PC-9 (cell line): ENCODE measurements at regions not wholly inside any gene's neighbourhood (a gene's known extent, or its start where the extent isn't known, plus 50 kb on each side); places are given as distances from the start of the nearest gene placed in this dataset.

Experiments
- BruUV-seq: library from RNA; stranded (reverse); fragments of 400-500 nt; replicated peaks from 2 replicates; lab custom pipeline; 2021; lab: Mats Ljungman, UMichigan
- CTCF ChIA-PET: fragments of 300-600 bp; sonication (Branson Sonifier 250); formaldehyde crosslinking; loops from one replicate; lab custom pipeline; 2022; ENCODE audit warnings: antibody characterized with exemption; lab: Charles Lee
- POLR2A ChIA-PET: fragments of 300-600 bp; sonication (Branson Sonifier 250); formaldehyde crosslinking; loops from one replicate; lab custom pipeline; 2022; ENCODE audit warnings: antibody characterized with exemption; ENCODE audit not compliant: unreplicated experiment; lab: Charles Lee
- DNase-seq, 2 experiments: peaks; one replicate each; pipeline versions ENCODE4 v3.0.0 to v3.0.0-alpha.2; 2015 to 2022; ENCODE audit warnings: mixed read lengths in 1 of 2
- H2AFZ ChIP-seq: fragments of 200-600 bp; sonication (generic); 2 replicates; pipeline ENCODE4 v1.8.1; 2017; ENCODE audit warnings: antibody characterized with exemption
- H3F3A ChIP-seq: fragments of 200-600 bp; sonication (generic); 2 replicates; pipeline ENCODE4 v1.8.1; 2017; ENCODE audit warnings: antibody characterized with exemption, mild to moderate bottlenecking, low read depth; ENCODE audit not compliant: insufficient read depth
- H3K27ac ChIP-seq: fragments of 200-600 bp; sonication (generic); 2 replicates; pipeline ENCODE4 v1.6.1; 2016; ENCODE audit warnings: mixed run types
- H3K27me3 ChIP-seq: fragments of 200-600 bp; sonication (generic); 2 replicates; pipeline ENCODE4 v1.6.1; 2016; ENCODE audit warnings: low read depth, mixed run types; ENCODE audit not compliant: insufficient read depth
- H3K36me3 ChIP-seq: fragments of 200-600 bp; sonication (generic); 2 replicates; pipeline ENCODE4 v1.6.1; 2016; ENCODE audit warnings: low read depth, mixed run types
- H3K4me1 ChIP-seq: fragments of 200-600 bp; sonication (generic); replicated peaks from 2 replicates; pipeline ENCODE4 v1.6.1; 2016; ENCODE audit warnings: mixed run types; ENCODE audit not compliant: insufficient read depth
- H3K4me2 ChIP-seq: fragments of 200-600 bp; sonication (generic); 2 replicates; pipeline ENCODE4 v1.6.1; 2017; ENCODE audit warnings: mixed run types
- H3K4me3 ChIP-seq: fragments of 200-600 bp; sonication (generic); 2 replicates; pipeline ENCODE4 v1.6.1; 2016; ENCODE audit warnings: mixed run types
- H3K79me2 ChIP-seq: fragments of 200-600 bp; sonication (generic); 2 replicates; pipeline ENCODE4 v1.6.1; 2017; ENCODE audit warnings: low read depth, mixed run types
- H3K9me2 ChIP-seq: fragments of 200-600 bp; sonication (generic); 2 replicates; pipeline ENCODE4 v1.8.1; 2017; ENCODE audit warnings: mild to moderate bottlenecking; ENCODE audit not compliant: insufficient read depth
- H3K9me3 ChIP-seq: fragments of 200-600 bp; sonication (generic); 2 replicates; pipeline ENCODE4 v1.8.1; 2016; ENCODE audit warnings: low read depth; ENCODE audit not compliant: insufficient read depth
- H4K20me1 ChIP-seq: fragments of 200-600 bp; sonication (generic); 2 replicates; pipeline ENCODE4 v1.8.1; 2017; ENCODE audit not compliant: insufficient read depth
- EZH2 ChIP-seq: fragments of 200-600 bp; sonication (generic); IDR thresholded peaks from 2 replicates; pipeline ENCODE4 v1.8.0; 2017; ENCODE audit warnings: antibody characterized with exemption, low read depth
- intact Hi-C: fragments of 100-400 bp; cut with micrococcal nuclease; formaldehyde crosslinking; loops from one replicate; pipeline ENCODE4 v1.10.0; 2022; ENCODE audit not compliant: unreplicated experiment
- TF ChIP-seq, protein P1 (sequence below): fragments of 200-600 bp; sonication (generic); conservative IDR thresholded peaks from 2 replicates; pipeline ENCODE4 v1.6.1; 2017; ENCODE audit warnings: mixed run types, antibody characterized with exemption, mild to moderate bottlenecking, moderate library complexity

DNA sequence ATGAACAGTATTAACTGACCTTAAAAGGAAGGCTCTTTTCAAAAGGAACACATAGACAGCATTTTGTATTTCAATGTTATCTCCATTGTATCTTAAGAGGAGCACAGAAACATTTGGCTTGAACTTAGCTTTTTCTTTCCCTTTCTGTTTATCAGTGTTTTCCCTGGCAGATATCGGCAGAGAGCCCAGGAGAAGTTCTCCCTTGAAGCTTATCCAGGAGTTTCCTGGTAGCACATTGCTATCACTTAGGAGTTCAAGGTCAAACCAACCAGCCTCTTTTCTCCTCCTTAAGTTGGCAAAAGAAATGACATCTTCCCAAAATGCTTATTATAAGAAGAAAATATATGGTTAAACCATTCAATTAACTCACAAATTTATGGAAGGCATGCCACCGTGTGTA is 344.6 kb upstream of the UBE2E2 start:
- intact Hi-C loops = no loop called here
- no TSS peak for BruUV-seq

DNA sequence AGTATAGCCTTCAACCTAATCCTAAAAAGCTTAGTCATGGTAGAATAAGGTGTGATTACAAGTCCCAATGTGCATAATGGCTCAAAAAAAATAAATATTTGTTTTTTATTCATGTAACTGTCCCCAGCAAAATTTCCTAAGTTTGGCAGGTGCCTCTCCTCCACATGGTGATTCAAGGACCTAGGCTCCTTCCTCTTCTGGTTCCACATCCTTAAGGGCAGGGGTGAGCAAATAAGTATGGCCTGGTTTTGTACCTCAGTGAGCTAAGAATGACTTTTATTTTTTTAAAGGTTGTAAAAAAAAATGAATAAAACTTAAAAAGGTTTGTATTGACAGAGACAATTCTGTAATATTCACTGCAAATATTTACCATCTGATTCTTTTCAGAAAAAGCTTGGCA is 343.5 kb upstream of the UBE2E2 start:
- no peak overlapping the region for H3K4me3 ChIP-seq
- H3K9me2 ChIP-seq = no peaks in the 10 kb centered on the region
- CTCF ChIA-PET = no interaction called here
- H3K27ac ChIP-seq = no peak overlapping the region
- no TSS peak for BruUV-seq
- H3K4me1 ChIP-seq = peaks cover 12% of the 10 kb centered on the region
- intact Hi-C loops = no loop called here
- no peaks in the 10 kb centered on the region for H3F3A ChIP-seq
- H3K27me3 ChIP-seq = no peaks in the 10 kb centered on the region
- H3K9me3 ChIP-seq = no peaks in the 10 kb centered on the region
- H4K20me1 ChIP-seq = no peaks in the 10 kb centered on the region
- POLR2A ChIA-PET = no interaction called here
- no peak for DNase-seq
- no peak overlapping the region for H3K4me2 ChIP-seq
- H3K36me3 ChIP-seq = no peaks in the 10 kb centered on the region
- no peaks in the 10 kb centered on the region for H3K79me2 ChIP-seq
- TF ChIP-seq EZH2 = no peak
- TF ChIP-seq, protein P1, sequence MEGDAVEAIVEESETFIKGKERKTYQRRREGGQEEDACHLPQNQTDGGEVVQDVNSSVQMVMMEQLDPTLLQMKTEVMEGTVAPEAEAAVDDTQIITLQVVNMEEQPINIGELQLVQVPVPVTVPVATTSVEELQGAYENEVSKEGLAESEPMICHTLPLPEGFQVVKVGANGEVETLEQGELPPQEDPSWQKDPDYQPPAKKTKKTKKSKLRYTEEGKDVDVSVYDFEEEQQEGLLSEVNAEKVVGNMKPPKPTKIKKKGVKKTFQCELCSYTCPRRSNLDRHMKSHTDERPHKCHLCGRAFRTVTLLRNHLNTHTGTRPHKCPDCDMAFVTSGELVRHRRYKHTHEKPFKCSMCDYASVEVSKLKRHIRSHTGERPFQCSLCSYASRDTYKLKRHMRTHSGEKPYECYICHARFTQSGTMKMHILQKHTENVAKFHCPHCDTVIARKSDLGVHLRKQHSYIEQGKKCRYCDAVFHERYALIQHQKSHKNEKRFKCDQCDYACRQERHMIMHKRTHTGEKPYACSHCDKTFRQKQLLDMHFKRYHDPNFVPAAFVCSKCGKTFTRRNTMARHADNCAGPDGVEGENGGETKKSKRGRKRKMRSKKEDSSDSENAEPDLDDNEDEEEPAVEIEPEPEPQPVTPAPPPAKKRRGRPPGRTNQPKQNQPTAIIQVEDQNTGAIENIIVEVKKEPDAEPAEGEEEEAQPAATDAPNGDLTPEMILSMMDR = no peak
- H2AFZ ChIP-seq = no peak overlapping the region

More for the DNA sequence above, 344.6 kb upstream of the UBE2E2 start:
- TF ChIP-seq EZH2 = no peak
- TF ChIP-seq, protein P1 = no peak
- no peaks in the 10 kb centered on the region for H3K27me3 ChIP-seq
- ChIA-PET CTCF (no interaction called here), POLR2A (no interaction called here)
- no peaks in the 10 kb centered on the region for H3K36me3 ChIP-seq
- no peaks in the 10 kb centered on the region for H3F3A ChIP-seq
- H3K79me2 ChIP-seq = no peaks in the 10 kb centered on the region
- no peaks in the 10 kb centered on the region for H3K9me3 ChIP-seq
- H3K27ac ChIP-seq = no peak overlapping the region
- H2AFZ ChIP-seq = no peak overlapping the region
- peaks cover 12% of the 10 kb centered on the region for H3K4me1 ChIP-seq
- no peak for DNase-seq
- H3K4me2 ChIP-seq = no peak overlapping the region
- no peaks in the 10 kb centered on the region for H4K20me1 ChIP-seq
- no peaks in the 10 kb centered on the region for H3K9me2 ChIP-seq
- H3K4me3 ChIP-seq = no peak overlapping the region

DNA sequence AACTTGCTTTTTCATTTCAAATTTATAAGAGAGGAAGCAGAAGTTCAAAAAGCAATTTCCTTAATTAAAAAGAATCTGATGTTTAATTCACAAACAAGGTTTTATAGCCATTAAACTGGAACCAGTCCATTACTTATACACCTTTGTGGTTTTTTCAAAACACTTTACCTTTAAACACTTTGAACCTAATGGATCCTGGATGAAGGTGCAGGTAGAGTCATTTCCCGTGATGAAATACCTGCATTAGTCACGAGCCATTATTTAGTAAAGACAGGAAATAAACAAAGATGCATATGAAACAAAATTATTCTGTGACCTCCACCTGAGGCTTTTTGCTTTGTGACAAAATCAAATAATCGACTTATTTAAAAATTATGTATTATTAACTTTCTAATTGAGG is 341.7 kb upstream of the UBE2E2 start:
- ChIA-PET POLR2A (no interaction called here), CTCF (no interaction called here)
- DNase-seq = peak in 1 of 2 experiments; percentile 41
- Histone ChIP-seq H2AFZ (no peak overlapping the region), H3K4me2 (peak overlapping the region; percentile 1; the same call in 1 of the 2 replicates), H3K9me3 (no peaks in the 10 kb centered on the region), H3K79me2 (no peaks in the 10 kb centered on the region), H4K20me1 (no peaks in the 10 kb centered on the region), H3K4me1 (peaks cover 12% of the 10 kb centered on the region), H3K27ac (no peak overlapping the region), H3K9me2 (no peaks in the 10 kb centered on the region), H3F3A (no peaks in the 10 kb centered on the region), H3K36me3 (no peaks in the 10 kb centered on the region), H3K27me3 (no peaks in the 10 kb centered on the region), H3K4me3 (no peak overlapping the region)
- no TSS peak for BruUV-seq
- TF ChIP-seq, protein P1 = no peak
- TF ChIP-seq EZH2 = no peak
- intact Hi-C loops = no loop called here
